ENCODE measurements at regions not wholly inside any gene's neighbourhood (a gene's known extent, or its start where the extent isn't known, plus 50 kb on each side); places are given as distances from the start of the nearest gene placed in this dataset.

GRCh38 chr6:22412994-22413393 is 116.2 kb upstream of the PRL start:
- H3K9me3 ChIP-seq = no peaks in the 10 kb centered on the region

GRCh38 chr6:22413681-22414311 is 117.0 kb upstream of the PRL start:
- TF ChIP-seq CTCF (IDR thresholded peaks at IDR 0.05) = no peak
- no peaks in the 10 kb centered on the region for H3K27me3 ChIP-seq (replicated peaks; ENCODE audit: insufficient read depth)
- H3K27ac ChIP-seq = no peak overlapping the region
- no peak for DNase-seq (ENCODE audit: low spot score)
- H3K4me3 ChIP-seq = peak overlapping the region; percentile 2
- no peak for ATAC-seq (ENCODE audit: insufficient number of reproducible peaks, low FRiP score, low read depth)
- H3K9me3 ChIP-seq = peaks cover 3% of the 10 kb centered on the region
- H3K4me1 ChIP-seq (ENCODE audit: control insufficient read depth in 1 of 2, low read depth in 2 of 2) = peaks cover 7 to 17% of the 10 kb centered on the region in 2 donors
- H3K36me3 ChIP-seq = no peaks in the 10 kb centered on the region

More at GRCh38 chr6:22412994-22413393, 116.2 kb upstream of the PRL start:
- Histone ChIP-seq H3K27ac (no peak overlapping the region), H3K36me3 (no peaks in the 10 kb centered on the region), H3K4me1 (ENCODE audit: control insufficient read depth in 1 of 2, low read depth in 2 of 2) (peaks cover 7 to 17% of the 10 kb centered on the region in 2 donors), H3K27me3 (replicated peaks; ENCODE audit: insufficient read depth) (no peaks in the 10 kb centered on the region), H3K4me3 (no peak overlapping the region)
- DNase-seq (ENCODE audit: low spot score) (no peak), ATAC-seq (ENCODE audit: insufficient number of reproducible peaks, low FRiP score, low read depth) (no peak)
- TF ChIP-seq CTCF (IDR thresholded peaks at IDR 0.05) = no peak

- Histone ChIP-seq H3K36me3 (no peaks in the 10 kb centered on the region), H3K4me1 (ENCODE audit: control insufficient read depth in 1 of 2, low read depth in 2 of 2) (peaks cover 7% of the 10 kb centered on the region in 2 donors), H3K4me3 (no peak overlapping the region), H3K27ac (no peak overlapping the region), H3K9me3 (peaks cover 9% of the 10 kb centered on the region), H3K27me3 (replicated peaks; ENCODE audit: insufficient read depth) (no peaks in the 10 kb centered on the region)
- DNase-seq (ENCODE audit: low spot score) (no peak), ATAC-seq (ENCODE audit: insufficient number of reproducible peaks, low FRiP score, low read depth) (no peak)
- no peak for TF ChIP-seq CTCF (IDR thresholded peaks at IDR 0.05)
These were observed 121.9 kb upstream of the PRL start for GRCh38 chr6:22418714-22419113.

- no peak for ATAC-seq (ENCODE audit: insufficient number of reproducible peaks, low FRiP score, low read depth)
- H3K27me3 ChIP-seq (replicated peaks; ENCODE audit: insufficient read depth) = no peaks in the 10 kb centered on the region
- DNase-seq (ENCODE audit: low spot score) = no peak
- no peak overlapping the region for H3K4me3 ChIP-seq
- no peak for TF ChIP-seq CTCF (IDR thresholded peaks at IDR 0.05)
- H3K36me3 ChIP-seq = no peaks in the 10 kb centered on the region
- peaks cover 4 to 7% of the 10 kb centered on the region in 2 donors for H3K4me1 ChIP-seq (ENCODE audit: control insufficient read depth in 1 of 2, low read depth in 2 of 2)
- peaks cover 9% of the 10 kb centered on the region for H3K9me3 ChIP-seq
- H3K27ac ChIP-seq = no peak overlapping the region
These were observed 124.4 kb upstream of the PRL start for GRCh38 chr6:22421198-22421597.

- DNase-seq (ENCODE audit: low spot score) (no peak), ATAC-seq (ENCODE audit: insufficient number of reproducible peaks, low FRiP score, low read depth) (no peak)
- no peaks in the 10 kb centered on the region for H3K27me3 ChIP-seq (replicated peaks; ENCODE audit: insufficient read depth)
- H3K4me1 ChIP-seq (ENCODE audit: control insufficient read depth in 1 of 2, low read depth in 2 of 2) = no peaks in the 10 kb centered on the region
- H3K27ac ChIP-seq = no peak overlapping the region
- H3K9me3 ChIP-seq = peaks cover 5% of the 10 kb centered on the region
- no peaks in the 10 kb centered on the region for H3K36me3 ChIP-seq
- TF ChIP-seq CTCF (IDR thresholded peaks at IDR 0.05) = no peak
- no peak overlapping the region for H3K4me3 ChIP-seq
These were observed 127.4 kb upstream of the PRL start for GRCh38 chr6:22424196-22424595.

Measured in thoracic aorta (tissue), 2 donors.